A549 (cell line): ENCODE measurements at regions not wholly inside any gene's neighbourhood (a gene's known extent, or its start where the extent isn't known, plus 50 kb on each side); places are given as distances from the start of the nearest gene placed in this dataset.

Source experiments
- ATAC-seq, 2 experiments: fragments of 200-7000 bp in 1 of 2; fragments of >200 bp in 1 of 2; cut with Nextera tagmentation in 1 of 2; cut with Tn5 transposase in 1 of 2; 3 replicates each; pipeline versions ENCODE4 v1.8.0 to v1.9.1; 2018 to 2020; ENCODE audit warnings: mild to moderate bottlenecking in 1 of 2, moderate library complexity in 1 of 2
- CTCF ChIA-PET: fragments of 300-600 bp; sonication (Branson Sonifier 250); formaldehyde crosslinking; extraction: SDS; loops from one replicate; lab custom pipeline; 2021; ENCODE audit warnings: antibody characterized with exemption, inconsistent platforms; lab: Yijun Ruan, JAX
- POLR2A ChIA-PET: fragments of 350-600 bp; formaldehyde crosslinking; extraction: SDS; loops from one replicate; lab custom pipeline; 2021; ENCODE audit warnings: antibody characterized with exemption, inconsistent platforms; lab: Yijun Ruan, JAX
- DNase-seq, 2 experiments: peaks; one replicate each; pipeline versions ENCODE4 v3.0.0 to v3.0.0-alpha.2; 2011 to 2016; ENCODE audit warnings: low read depth in 1 of 2, low spot score in 1 of 2
- FAIRE-seq: peaks from 2 replicates; lab custom pipeline; 2011; peaks lifted over from hg19 to GRCh38; lab: Jason Lieb, UNC
- H3K27ac ChIP-seq, 2 experiments: fragments of >200 bp; sonication (Bioruptor Twin); formaldehyde crosslinking; 3 replicates each; pipeline ENCODE4 v1.5.1; 2016 to 2017
- H3K4me1 ChIP-seq: fragments of >200 bp; sonication (Bioruptor Twin); formaldehyde crosslinking; 3 replicates; pipeline ENCODE4 v1.6.1; 2016
- H3K4me2 ChIP-seq: fragments of >200 bp; sonication (Bioruptor Twin); formaldehyde crosslinking; 3 replicates; pipeline ENCODE4 v1.6.1; 2016
- H3K4me3 ChIP-seq: fragments of >200 bp; sonication (Bioruptor Twin); formaldehyde crosslinking; 3 replicates; pipeline ENCODE4 v1.5.1; 2016
- H3K9me3 ChIP-seq: fragments of >200 bp; sonication (Bioruptor Twin); formaldehyde crosslinking; 3 replicates; pipeline ENCODE4 v1.6.1; 2016
- CBX8 ChIP-seq: fragments of 200-600 bp; sonication (generic); IDR thresholded peaks from 2 replicates; pipeline ENCODE4 v1.6.1; 2016
- CHD2 ChIP-seq: fragments of 150-350 bp; IDR thresholded peaks from 2 replicates; pipeline ENCODE4 v1.6.1; 2014; ENCODE audit warnings: low read length; ENCODE audit not compliant: partially characterized antibody
- CHD4 ChIP-seq: fragments of 200-600 bp; sonication (generic); IDR thresholded peaks from 2 replicates; pipeline ENCODE4 v1.6.1; 2016; ENCODE audit warnings: antibody characterized with exemption, mild to moderate bottlenecking, borderline replicate concordance
- E2F6 ChIP-seq: IDR thresholded peaks from 2 replicates; pipeline ENCODE4 v1.6.1; 2012; ENCODE audit warnings: low read depth, borderline replicate concordance
- EHF ChIP-seq: fragments of 250-450 bp; sonication (Bioruptor Pico); IDR thresholded peaks from 2 replicates; pipeline ENCODE4 v1.5.0; 2020; ENCODE audit warnings: mild to moderate bottlenecking
- EHMT2 ChIP-seq: fragments of 200-600 bp; sonication (generic); IDR thresholded peaks from 2 replicates; pipeline ENCODE4 v1.6.1; 2016; ENCODE audit warnings: antibody characterized with exemption, low read depth, mild to moderate bottlenecking, moderate library complexity
- ESRRA ChIP-seq: fragments of 150-350 bp; IDR thresholded peaks from 2 replicates; pipeline ENCODE4 v1.6.1; 2014; ENCODE audit warnings: mild to moderate bottlenecking, low read length, borderline replicate concordance
- FOXS1 ChIP-seq: fragments of 250-450 bp; sonication (Bioruptor Pico); IDR thresholded peaks from 2 replicates; pipeline ENCODE4 v1.5.0; 2020; ENCODE audit warnings: mild to moderate bottlenecking, moderate library complexity
- HES2 ChIP-seq: fragments of >200 bp; sonication (Bioruptor Twin); formaldehyde crosslinking; IDR thresholded peaks from 2 replicates; pipeline ENCODE4 v1.6.1; 2016
- HEYL ChIP-seq: fragments of 250-450 bp; sonication (Bioruptor Pico); IDR thresholded peaks from 2 replicates; pipeline ENCODE4 v1.8.0; 2021; ENCODE audit warnings: mild to moderate bottlenecking, moderate library complexity
- HMGXB4 ChIP-seq: fragments of 250-450 bp; sonication (Bioruptor Pico); IDR thresholded peaks from 2 replicates; pipeline ENCODE4 v1.5.0; 2021; ENCODE audit warnings: mild to moderate bottlenecking, moderate library complexity, borderline replicate concordance
- JUNB ChIP-seq: fragments of >200 bp; sonication (Bioruptor Twin); formaldehyde crosslinking; IDR thresholded peaks from 2 replicates; pipeline ENCODE4 v1.6.1; 2016
- KDM1A ChIP-seq: fragments of 200-600 bp; sonication (generic); IDR thresholded peaks from 2 replicates; pipeline ENCODE4 v1.6.1; 2016; ENCODE audit warnings: low read depth, mild to moderate bottlenecking
- NPAS2 ChIP-seq: fragments of 250-450 bp; sonication (Bioruptor Pico); IDR thresholded peaks from 2 replicates; pipeline ENCODE4 v1.8.0; 2022; ENCODE audit warnings: mild to moderate bottlenecking, moderate library complexity, borderline replicate concordance
- PHF8 ChIP-seq: fragments of 200-600 bp; sonication (generic); IDR thresholded peaks from 2 replicates; pipeline ENCODE4 v1.6.1; 2016; ENCODE audit warnings: low read depth, mild to moderate bottlenecking, antibody characterized with exemption, moderate library complexity, borderline replicate concordance
- POLR2A ChIP-seq: IDR thresholded peaks from 2 replicates; pipeline ENCODE4 v1.6.1; 2012; ENCODE audit warnings: mild to moderate bottlenecking, low read length
- POLR2AphosphoS2 ChIP-seq: conservative IDR thresholded peaks from 2 replicates; pipeline ENCODE4 v1.6.1; 2012; ENCODE audit warnings: low read length, improper control_type of control experiment, inconsistent platforms
- RCOR1 ChIP-seq: fragments of 150-350 bp; IDR thresholded peaks from 2 replicates; pipeline ENCODE4 v1.6.1; 2014; ENCODE audit warnings: antibody characterized with exemption, low read length, low read depth
- SMC3 ChIP-seq: fragments of >200 bp; sonication (Bioruptor Twin); formaldehyde crosslinking; IDR thresholded peaks from 3 replicates; pipeline ENCODE4 v1.6.1; 2018; ENCODE audit warnings: inconsistent platforms
- TP53 ChIP-seq: fragments of 250-450 bp; sonication (Bioruptor Pico); IDR thresholded peaks from 2 replicates; pipeline ENCODE4 v1.5.0; 2021; ENCODE audit warnings: mild to moderate bottlenecking, moderate library complexity
- ZSCAN20 ChIP-seq: fragments of 250-450 bp; sonication (Bioruptor Pico); IDR thresholded peaks from 2 replicates; pipeline ENCODE4 v1.8.0; 2022; ENCODE audit warnings: mild to moderate bottlenecking, moderate library complexity
- WGBS: methylation state at CpG from one replicate; pipeline ENCODE4 v1.1.6; 2017; ENCODE audit errors: missing lambda C conversion rate; 5-methylcytosine and 5-hydroxymethylcytosine counted together

- POLR2A ChIA-PET, result no interaction called here
- H3K4me2 ChIP-seq, result no peak overlapping the region
- H3K4me1 ChIP-seq, result no peaks in the 10 kb centered on the region
- H3K4me3 ChIP-seq, result no peak overlapping the region
- no peak for FAIRE-seq
- DNase-seq, result no peak
- WGBS, result 18% methylated on average over 3 of the region's 3 CpGs
- CTCF ChIA-PET, result no interaction called here
- no peak overlapping the region for H3K27ac ChIP-seq
- no peaks in the 10 kb centered on the region for H3K9me3 ChIP-seq
- ATAC-seq, result no peak
- no peak for TF ChIP-seq TP53
- no peak for TF ChIP-seq JUNB
- TF ChIP-seq, all 56 proteins: peak for 0
These were observed 196.4 kb upstream of the ACVR2A start for GRCh38 chr2:147648471-147648870.

- FAIRE-seq (no peak), ATAC-seq (no peak), DNase-seq (no peak)
- Histone ChIP-seq H3K4me3 (no peak overlapping the region), H3K4me2 (no peak overlapping the region), H3K9me3 (no peaks in the 10 kb centered on the region), H3K4me1 (no peaks in the 10 kb centered on the region), H3K27ac (no peak overlapping the region)
- POLR2A ChIA-PET, result no interaction called here
- WGBS, result 39% methylated on average over 3 of the region's 3 CpGs
- CTCF ChIA-PET, result no interaction called here
- no peak for TF ChIP-seq ZSCAN20 (CRISPR knock-in tag)
These were observed 197.0 kb upstream of the ACVR2A start for GRCh38 chr2:147647816-147648215.

DNA sequence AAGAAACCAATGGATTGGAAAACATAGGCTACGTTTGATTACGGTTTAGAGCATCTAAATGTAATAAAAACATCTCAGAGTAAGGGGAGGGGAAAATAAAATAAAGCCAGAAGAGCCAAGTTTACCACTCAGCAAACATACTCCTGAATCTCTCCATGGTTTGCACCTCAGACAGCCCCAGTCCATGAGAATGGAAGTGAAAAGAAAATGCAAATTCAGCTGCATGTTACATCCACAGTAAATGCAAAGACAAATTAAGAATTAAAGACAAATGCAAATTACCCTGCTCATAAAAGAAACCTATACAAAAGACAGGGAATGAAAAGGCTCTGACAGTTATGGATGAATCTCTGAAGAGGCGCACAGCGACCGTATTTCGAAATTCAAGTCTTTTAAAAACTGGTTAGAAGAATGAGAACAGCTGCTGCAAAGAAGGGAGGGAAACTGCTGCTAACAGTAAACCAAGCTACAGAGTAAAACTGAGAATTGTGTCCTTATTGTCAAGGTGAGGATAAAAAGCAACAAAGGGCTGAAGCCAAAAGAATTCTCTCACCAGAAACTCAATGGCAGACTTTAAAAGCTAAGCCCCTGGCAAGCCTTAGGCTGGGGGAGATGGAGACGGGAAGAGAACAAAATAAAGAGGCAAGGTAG is 197.9 kb upstream of the ACVR2A start:
- WGBS, result 41% methylated on average over 7 of the region's 7 CpGs
- ChIA-PET CTCF (no interaction called here), POLR2A (no interaction called here)
- Histone ChIP-seq H3K4me3 (no peak overlapping the region), H3K27ac (no peak overlapping the region), H3K4me2 (no peak overlapping the region), H3K9me3 (no peaks in the 10 kb centered on the region), H3K4me1 (no peaks in the 10 kb centered on the region)
- TF ChIP-seq SMC3 (no peak), POLR2A (no peak), JUNB (no peak), HMGXB4 (CRISPR knock-in tag) (no peak), EHF (CRISPR knock-in tag) (no peak), HES2 (no peak), FOXS1 (no peak), POLR2AphosphoS2 (no peak), E2F6 (no peak), HEYL (CRISPR knock-in tag) (no peak), KDM1A (no peak)
- DNase-seq (no peak), FAIRE-seq (no peak), ATAC-seq (no peak)

DNA sequence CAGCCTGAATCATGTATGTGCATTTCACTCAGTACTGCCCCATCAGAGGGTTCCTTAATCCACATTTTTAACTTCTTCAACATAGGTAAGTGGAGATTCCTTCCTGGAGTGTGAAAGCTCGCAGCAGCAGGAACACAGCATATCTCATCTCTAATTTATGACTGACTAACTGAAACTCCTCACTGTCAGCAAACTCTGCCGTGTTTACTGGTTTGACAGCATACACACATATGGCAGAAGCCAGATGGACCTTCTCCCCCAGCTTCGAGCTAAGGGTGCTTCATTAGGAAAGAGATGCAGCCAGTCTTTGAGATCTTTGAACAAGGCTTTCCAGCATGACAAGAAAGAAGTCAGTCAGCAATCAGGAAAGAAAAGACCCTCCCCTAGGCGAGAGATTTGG is 200.3 kb upstream of the ACVR2A start:
- no peak overlapping the region for H3K4me3 ChIP-seq
- ATAC-seq, result no peak
- no peak overlapping the region for H3K27ac ChIP-seq
- H3K4me1 ChIP-seq, result no peaks in the 10 kb centered on the region
- no peak overlapping the region for H3K4me2 ChIP-seq
- ChIA-PET CTCF (interaction anchor here (0.6 kb wide), 1 partner anchor 42 kb away, joined by 4 read pairs; no protein-coding TSS in a partner anchor), POLR2A (no interaction called here)
- no peak for FAIRE-seq
- 4% methylated on average over 4 of the region's 4 CpGs for WGBS
- TF ChIP-seq RCOR1, result no peak
- TF ChIP-seq CBX8, result no peak
- TF ChIP-seq EHMT2, result no peak
- no peak for TF ChIP-seq POLR2A
- TF ChIP-seq PHF8, result no peak
- no peak for TF ChIP-seq CHD2
- TF ChIP-seq CHD4, result no peak
- no peak for TF ChIP-seq ESRRA
- TF ChIP-seq NPAS2 (CRISPR knock-in tag), result no peak
- TF ChIP-seq, all 56 proteins: peak for 0
- no peaks in the 10 kb centered on the region for H3K9me3 ChIP-seq
- DNase-seq, result no peak
